ENCODE measurements at regions not wholly inside any gene's neighbourhood (a gene's known extent, or its start where the extent isn't known, plus 50 kb on each side); places are given as distances from the start of the nearest gene placed in this dataset.

GRCh38 chr6:93915961-93916360 lies 496.6 kb upstream of the EPHA7 start:
- DNase-seq (ENCODE audit: low spot score): no peak
- Histone ChIP-seq H3K9me3 (ENCODE audit: control insufficient read depth in 4 of 4, low read length in 3 of 4) (peaks cover 0 to 3% (median 0%) of the 10 kb centered on the region in 4 donors), H3K4me1 (ENCODE audit: control insufficient read depth in 4 of 4, insufficient read depth in 4 of 4, low read length in 3 of 4) (peaks cover 0 to 4% (median 0%) of the 10 kb centered on the region in 4 donors), H3K36me3 (ENCODE audit: control insufficient read depth in 4 of 4, insufficient read depth in 3 of 4, low read depth in 1 of 4, low read length in 3 of 4) (no peaks in the 10 kb centered on the region), H3K9ac (ENCODE audit: low read depth in 1 of 2, low read length in 2 of 2) (no peak overlapping the region), H3K4me3 (ENCODE audit: low read depth in 1 of 3, low read length in 3 of 3) (no peak overlapping the region), H3K27ac (ENCODE audit: low read depth in 1 of 2, low read length in 2 of 2) (no peak overlapping the region), H3K27me3 (ENCODE audit: control insufficient read depth in 4 of 4, insufficient read depth in 4 of 4, low read length in 3 of 4) (no peaks in the 10 kb centered on the region)
- no peak for TF ChIP-seq ZBTB33 (IDR thresholded peaks at IDR 0.05)
- no peak for TF ChIP-seq HNF4G (IDR thresholded peaks at IDR 0.05)
- TF ChIP-seq FOXA1 (IDR thresholded peaks at IDR 0.05): no peak

GRCh38 chr6:93902517-93902916 lies 483.2 kb upstream of the EPHA7 start:
- no peak overlapping the region for H3K9ac ChIP-seq (ENCODE audit: low read depth in 1 of 2, low read length in 2 of 2)
- 83% methylated on average over 5 of the region's 5 CpGs for WGBS
- no peak overlapping the region for H3K27ac ChIP-seq (ENCODE audit: low read depth in 1 of 2, low read length in 2 of 2)
- no peaks in the 10 kb centered on the region for H3K4me1 ChIP-seq (ENCODE audit: control insufficient read depth in 4 of 4, insufficient read depth in 4 of 4, low read length in 3 of 4)
- no peaks in the 10 kb centered on the region for H3K9me3 ChIP-seq (ENCODE audit: control insufficient read depth in 4 of 4, low read length in 3 of 4)
- TF ChIP-seq JUND (IDR thresholded peaks at IDR 0.05) (no peak), HNF4G (IDR thresholded peaks at IDR 0.05) (no peak), FOXA2 (IDR thresholded peaks at IDR 0.05) (no peak), FOXA1 (IDR thresholded peaks at IDR 0.05) (no peak), CTCF (IDR thresholded peaks at IDR 0.05; ENCODE audit: low read depth, low read length, missing input control) (no peak), RXRA (IDR thresholded peaks at IDR 0.05) (no peak), ATF3 (IDR thresholded peaks at IDR 0.05) (no peak), GABPA (IDR thresholded peaks at IDR 0.05 in 1 of 2, conservative IDR thresholded peaks at IDR 0.05 in 1 of 2) (no peak), MAX (IDR thresholded peaks at IDR 0.05) (no peak), RAD21 (IDR thresholded peaks at IDR 0.05) (no peak), YY1 (IDR thresholded peaks at IDR 0.05) (no peak), ZBTB33 (IDR thresholded peaks at IDR 0.05) (no peak), HNF4A (conservative IDR thresholded peaks at IDR 0.05) (no peak), TAF1 (conservative IDR thresholded peaks at IDR 0.05) (no peak), REST (IDR thresholded peaks at IDR 0.05) (no peak), SP1 (IDR thresholded peaks at IDR 0.05) (no peak), NR2F2 (IDR thresholded peaks at IDR 0.05) (no peak), EGR1 (IDR thresholded peaks at IDR 0.05; ENCODE audit: low read depth in 2 of 2) (no peak)
- H3K27me3 ChIP-seq (ENCODE audit: control insufficient read depth in 4 of 4, insufficient read depth in 4 of 4, low read length in 3 of 4): no peaks in the 10 kb centered on the region
- no peak overlapping the region for H3K4me3 ChIP-seq (ENCODE audit: low read depth in 1 of 3, low read length in 3 of 3)
- no peaks in the 10 kb centered on the region for H3K36me3 ChIP-seq (ENCODE audit: control insufficient read depth in 4 of 4, insufficient read depth in 3 of 4, low read depth in 1 of 4, low read length in 3 of 4)
- DNase-seq (ENCODE audit: low spot score): no peak
